ENCODE measurements at regions not wholly inside any gene's neighbourhood (a gene's known extent, or its start where the extent isn't known, plus 50 kb on each side); places are given as distances from the start of the nearest gene placed in this dataset.

GRCh38 chr21:41631564-41632461, 123.9 kb upstream of the TMPRSS2 start:
- peak; percentile 40 for DNase-seq (ENCODE audit: low read depth)

DNA sequence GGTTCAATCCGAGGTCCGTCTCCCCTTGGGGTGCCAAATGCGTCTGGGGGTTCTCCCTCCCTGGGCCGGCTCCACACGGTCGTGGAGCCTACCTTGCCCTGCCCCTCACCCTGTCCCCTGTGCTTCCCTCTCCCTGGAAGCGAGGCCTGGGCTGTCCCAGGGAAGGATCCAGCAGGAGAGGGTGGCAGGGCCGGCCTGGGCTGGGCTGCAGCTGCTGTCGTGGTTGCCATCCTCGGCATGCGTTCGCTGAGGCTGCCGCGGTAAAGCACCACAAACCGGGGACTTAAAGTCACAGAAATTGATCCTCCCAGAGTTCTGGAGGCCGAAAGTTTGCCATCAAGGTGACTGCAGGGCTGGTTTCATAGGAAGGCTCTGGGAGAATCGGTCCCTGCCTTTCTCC, 123.0 kb upstream of the TMPRSS2 start:
- DNase-seq (ENCODE audit: low read depth), result no peak

- peak; percentile 99 for DNase-seq (ENCODE audit: low read depth)
Observed at GRCh38 chr21:41630249-41630648, 122.3 kb upstream of the TMPRSS2 start.

DNA sequence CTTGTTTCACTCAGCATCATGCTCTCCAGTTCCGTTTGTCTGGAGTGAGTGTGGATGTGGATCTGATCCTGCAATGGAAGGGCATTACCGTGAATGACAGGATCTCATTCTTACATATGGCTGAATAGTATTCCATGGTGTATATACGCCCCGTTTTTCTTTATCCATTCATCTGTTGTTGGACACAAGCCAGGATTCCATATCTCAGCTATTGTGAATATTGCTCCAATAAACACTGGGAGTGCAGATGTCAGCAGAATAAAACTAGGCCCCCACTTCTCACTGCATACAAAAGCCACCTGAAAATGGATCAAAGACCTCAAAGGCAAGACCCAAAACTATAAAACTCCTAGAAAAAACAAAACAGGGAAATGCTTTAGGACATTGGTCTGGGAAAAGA, 120.3 kb upstream of the TMPRSS2 start:
- no peak for DNase-seq (ENCODE audit: low read depth)

- peak; percentile 60 for DNase-seq (ENCODE audit: low read depth)
Observed at GRCh38 chr21:41627428-41627827, 119.5 kb upstream of the TMPRSS2 start.

- DNase-seq (ENCODE audit: low read depth), result no peak
Observed at GRCh38 chr21:41626021-41626420, 118.1 kb upstream of the TMPRSS2 start.

- DNase-seq (ENCODE audit: low read depth), result no peak
Observed at GRCh38 chr21:41625428-41625827, 117.5 kb upstream of the TMPRSS2 start.

- no peak for DNase-seq (ENCODE audit: low read depth)
Observed at GRCh38 chr21:41624674-41625310, 116.8 kb upstream of the TMPRSS2 start.

DNA sequence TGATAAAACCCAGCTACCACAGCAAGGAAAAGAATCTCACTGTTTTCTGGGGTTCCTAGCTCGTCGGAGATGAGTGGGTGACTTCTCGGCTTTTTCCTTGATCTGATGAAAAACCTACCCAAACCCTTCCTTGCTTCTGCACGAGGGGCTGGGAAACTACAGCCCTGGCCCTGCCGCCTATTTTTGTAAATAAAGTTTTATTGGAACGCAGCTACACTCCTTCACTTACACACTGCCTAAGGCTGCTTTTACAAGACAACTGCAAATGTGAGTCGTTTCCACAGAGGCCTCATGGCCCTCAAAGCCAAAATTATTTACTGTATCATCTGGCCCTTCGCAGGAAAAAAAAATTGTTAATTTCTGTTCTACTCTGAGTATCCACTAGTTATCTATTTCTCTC, 116.0 kb upstream of the TMPRSS2 start:
- no peak for DNase-seq (ENCODE audit: low read depth)

- DNase-seq (ENCODE audit: low read depth), result no peak
Observed at GRCh38 chr21:41622831-41623548, 115.0 kb upstream of the TMPRSS2 start.

GRCh38 chr21:41622201-41622600, 114.2 kb upstream of the TMPRSS2 start:
- DNase-seq (ENCODE audit: low read depth), result no peak

DNA sequence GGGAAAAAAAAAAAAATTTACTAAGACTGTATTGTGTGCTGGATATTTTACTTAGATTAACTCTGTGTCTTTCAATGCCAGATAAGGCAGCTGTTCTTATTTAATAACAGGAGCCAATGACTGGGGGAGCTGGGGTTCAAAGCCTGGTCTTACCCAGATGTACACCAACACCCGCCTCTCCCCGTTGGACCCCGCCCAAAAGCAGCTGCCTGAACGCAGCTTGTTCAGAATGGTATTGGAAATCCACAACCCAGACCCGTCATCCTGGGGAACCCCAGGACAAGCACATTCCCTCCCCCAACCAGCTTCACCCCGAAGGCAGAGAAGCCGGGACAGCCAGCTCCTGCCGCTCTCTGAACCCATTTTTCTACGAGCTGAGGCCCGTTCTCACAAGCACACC, 113.6 kb upstream of the TMPRSS2 start:
- no peak for DNase-seq (ENCODE audit: low read depth)

DNA sequence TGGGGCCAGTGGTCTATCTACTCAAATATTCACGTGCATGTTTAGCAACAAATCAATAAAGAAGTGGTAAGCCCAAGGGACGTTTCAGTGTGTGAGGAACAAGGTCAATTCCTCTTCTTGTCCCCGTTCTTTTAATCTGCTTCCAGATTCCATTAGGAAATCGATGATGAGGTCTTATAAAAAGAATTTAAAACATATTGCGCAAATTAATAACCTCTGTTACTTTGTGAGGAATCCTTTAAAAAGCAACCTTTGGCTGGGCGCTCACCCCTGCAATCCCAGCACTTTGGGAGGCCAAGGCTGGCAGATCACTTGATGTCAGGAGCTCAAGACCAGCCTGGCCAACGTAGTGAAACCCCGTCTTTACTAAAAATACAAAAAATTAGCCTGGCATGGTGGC, 113.0 kb upstream of the TMPRSS2 start:
- DNase-seq (ENCODE audit: low read depth), result no peak

GRCh38 chr21:41620541-41620940, 112.6 kb upstream of the TMPRSS2 start:
- DNase-seq (ENCODE audit: low read depth), result no peak

- DNase-seq (ENCODE audit: low read depth), result peak; percentile 87
Observed at GRCh38 chr21:41616031-41616591, 108.2 kb upstream of the TMPRSS2 start.

- peak; percentile 98 for DNase-seq (ENCODE audit: low read depth)
Observed at GRCh38 chr21:41615613-41616012, 107.7 kb upstream of the TMPRSS2 start.

DNA sequence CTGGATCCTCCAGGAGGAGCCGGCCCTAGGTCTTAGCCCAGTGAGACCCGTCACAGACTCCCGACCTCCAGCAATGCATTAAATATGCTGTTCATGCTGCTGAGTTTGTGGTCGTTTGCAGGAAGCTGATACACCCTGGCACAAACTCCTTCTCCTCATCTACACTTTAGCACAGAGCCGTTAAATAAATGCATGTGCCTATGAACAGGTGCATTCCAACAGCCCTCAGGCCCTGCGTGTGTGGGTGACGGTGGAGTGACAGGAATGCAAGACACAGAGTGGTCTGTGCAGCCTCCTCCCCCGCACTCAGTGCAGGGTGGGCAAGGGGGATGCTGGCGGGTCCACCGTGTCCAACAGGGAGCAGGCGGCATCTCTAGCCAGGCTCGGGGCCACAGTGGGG, 106.6 kb upstream of the TMPRSS2 start:
- no peak for DNase-seq (ENCODE audit: low read depth)

DNA sequence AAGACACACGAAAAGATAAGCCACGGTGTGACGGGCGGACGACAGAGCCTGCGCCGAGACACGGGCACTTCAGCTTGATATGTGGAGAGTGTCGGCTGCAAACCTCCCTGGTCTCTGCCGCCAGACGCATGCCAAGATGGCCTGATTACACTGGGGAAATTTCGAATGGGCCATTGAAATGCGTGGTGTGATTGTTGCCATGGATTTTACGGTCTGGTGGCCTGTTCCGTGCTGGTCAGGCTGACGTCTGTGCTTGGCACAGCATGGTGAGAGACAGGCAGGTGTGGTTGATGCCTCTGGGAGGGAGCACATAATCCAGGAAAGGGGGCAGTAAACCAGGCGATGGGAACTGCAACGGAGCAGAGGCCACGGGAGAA, 105.6 kb upstream of the TMPRSS2 start:
- DNase-seq (ENCODE audit: low read depth), result no peak

DNA sequence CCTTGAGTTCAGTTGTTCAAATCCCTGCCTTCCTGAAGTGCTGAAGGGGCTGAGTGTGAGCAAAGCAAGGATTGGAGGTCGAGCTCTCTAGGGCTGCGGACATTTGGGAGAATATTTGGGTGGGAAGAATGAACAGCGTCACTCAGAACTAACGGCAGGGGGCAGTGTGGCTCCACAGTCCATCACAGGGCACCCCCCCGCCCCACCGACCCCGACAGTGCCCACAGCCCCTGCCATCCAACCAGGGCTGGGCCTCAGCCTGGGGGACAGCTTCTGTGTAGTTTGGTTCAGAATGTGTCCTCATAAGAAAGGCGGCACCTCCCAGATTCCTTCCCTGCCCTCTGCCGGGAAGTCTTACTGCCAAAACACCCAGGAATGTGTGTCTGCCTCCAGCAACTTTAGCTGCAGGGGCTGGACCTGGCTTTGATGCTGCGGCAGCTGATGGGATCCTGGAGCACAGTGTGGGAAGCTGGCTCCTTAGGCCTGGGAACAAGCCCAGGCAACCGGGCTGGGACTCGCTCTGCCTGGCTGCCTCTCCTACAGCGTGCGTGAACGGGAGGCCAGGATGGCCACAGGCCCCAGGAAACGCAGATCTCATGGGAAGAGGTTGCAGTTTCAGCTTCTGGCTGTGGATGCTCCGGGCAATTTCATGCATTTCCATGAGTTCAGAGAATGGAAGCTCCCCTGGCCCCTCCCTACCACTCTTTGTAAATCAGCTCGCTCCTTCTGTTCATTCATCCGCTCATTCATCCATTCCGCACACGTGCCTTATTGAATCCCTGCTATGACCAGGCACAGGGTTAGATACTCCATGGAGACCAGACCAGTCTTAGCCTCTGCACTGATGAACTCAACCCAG, 104.9 kb upstream of the TMPRSS2 start:
- DNase-seq (ENCODE audit: low read depth), result peak; percentile 96

DNA sequence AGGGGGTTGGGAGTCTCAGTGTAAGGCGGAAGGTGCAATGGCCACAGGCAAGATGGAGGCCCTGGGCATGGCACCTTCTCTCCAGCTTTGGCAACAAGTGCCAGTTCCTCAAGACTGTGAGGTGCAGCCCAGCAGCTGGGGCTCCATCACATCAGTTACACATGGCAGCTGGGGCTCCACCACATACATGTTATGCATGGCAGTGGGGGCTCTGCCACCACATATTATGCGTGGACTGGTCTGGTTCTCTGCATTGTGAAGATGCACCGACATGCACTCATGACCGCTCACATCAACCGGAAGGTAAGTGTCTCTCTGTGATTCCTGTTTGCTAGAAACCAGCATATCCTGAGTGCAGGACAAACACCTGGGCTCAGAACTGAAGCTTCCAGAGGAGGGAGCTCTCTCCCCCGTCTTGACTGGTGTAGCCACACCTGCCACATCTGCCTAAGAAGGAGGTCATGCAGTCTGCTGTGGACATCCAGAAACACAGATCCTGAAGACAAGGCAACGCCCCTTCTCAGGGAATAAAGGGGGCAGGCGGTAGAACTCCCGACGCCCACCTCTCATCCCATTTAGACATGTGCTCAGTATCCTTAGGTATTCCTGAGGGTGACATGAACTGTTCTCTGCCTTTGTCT, 104.1 kb upstream of the TMPRSS2 start:
- DNase-seq (ENCODE audit: low read depth), result no peak

DNA sequence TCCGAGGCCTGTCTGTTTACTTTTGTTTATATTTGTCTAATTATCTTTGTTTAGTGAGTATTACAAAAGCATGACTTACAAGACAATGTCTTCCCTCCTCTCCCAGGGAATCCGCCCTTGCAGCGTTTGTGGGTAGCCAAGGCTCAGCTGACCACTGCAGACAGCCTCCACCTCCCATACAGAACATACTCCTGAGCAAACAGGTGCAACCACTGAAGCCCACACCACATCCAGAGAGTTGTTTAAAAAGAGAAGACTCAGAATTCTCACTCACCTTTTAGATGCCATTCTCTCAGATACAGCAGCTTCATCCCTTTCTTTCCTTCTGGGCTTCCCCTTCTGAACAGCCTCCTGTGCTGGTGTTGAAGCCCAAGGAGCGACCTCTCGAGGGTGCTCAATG, 103.5 kb upstream of the TMPRSS2 start:
- DNase-seq (ENCODE audit: low read depth), result no peak

Data from stromal cell of bone marrow (primary cell).